AML-193 (cell line): ENCODE measurements at regions not wholly inside any gene's neighbourhood (a gene's known extent, or its start where the extent isn't known, plus 50 kb on each side); places are given as distances from the start of the nearest gene placed in this dataset.

Source experiments
- DNase-seq, 2 experiments: peaks; one replicate each; lab custom pipeline; 2025; lab: John Stamatoyannopoulos, UW

GRCh38 chr10:24010436-24010970 is 198.4 kb upstream of the KIAA1217 start:
- no peak for DNase-seq

- no peak for DNase-seq
Measured at GRCh38 chr10:24012249-24012803, 196.6 kb upstream of the KIAA1217 start.

GRCh38 chr10:24027107-24027506 is 181.8 kb upstream of the KIAA1217 start:
- DNase-seq = no peak

GRCh38 chr10:24034571-24034970 is 174.4 kb upstream of the KIAA1217 start:
- DNase-seq = no peak

GRCh38 chr10:24035761-24036160 is 173.2 kb upstream of the KIAA1217 start:
- no peak for DNase-seq

- DNase-seq = no peak
Measured at GRCh38 chr10:24039315-24039714, 169.6 kb upstream of the KIAA1217 start.

- no peak for DNase-seq
Measured at GRCh38 chr10:24039897-24040296, 169.0 kb upstream of the KIAA1217 start.

- no peak for DNase-seq
Measured at GRCh38 chr10:24041034-24041433, 167.9 kb upstream of the KIAA1217 start.

GRCh38 chr10:24041834-24042233 is 167.1 kb upstream of the KIAA1217 start:
- no peak for DNase-seq

GRCh38 chr10:24042884-24043283 is 166.1 kb upstream of the KIAA1217 start:
- DNase-seq = no peak

- no peak for DNase-seq
Measured at GRCh38 chr10:24046060-24046459, 162.9 kb upstream of the KIAA1217 start.

GRCh38 chr10:24047176-24047575 is 161.8 kb upstream of the KIAA1217 start:
- no peak for DNase-seq

- no peak for DNase-seq
Measured at GRCh38 chr10:24054421-24054820, 154.5 kb upstream of the KIAA1217 start.

GRCh38 chr10:24080207-24080606 is 128.7 kb upstream of the KIAA1217 start:
- no peak for DNase-seq

GRCh38 chr10:24086296-24087086 is 122.4 kb upstream of the KIAA1217 start:
- DNase-seq = no peak

- DNase-seq = no peak
Measured at GRCh38 chr10:24091256-24091655, 117.7 kb upstream of the KIAA1217 start.

- DNase-seq = no peak
Measured at GRCh38 chr10:24096281-24096680, 112.7 kb upstream of the KIAA1217 start.

- DNase-seq = no peak
Measured at GRCh38 chr10:24097751-24098207, 111.2 kb upstream of the KIAA1217 start.

- DNase-seq = no peak
Measured at GRCh38 chr10:24104895-24105294, 104.0 kb upstream of the KIAA1217 start.

GRCh38 chr10:24113901-24114300 is 95.0 kb upstream of the KIAA1217 start:
- DNase-seq = no peak

- DNase-seq = no peak
Measured at GRCh38 chr10:24114556-24114955, 94.4 kb upstream of the KIAA1217 start.

GRCh38 chr10:24115403-24115802 is 93.5 kb upstream of the KIAA1217 start:
- DNase-seq = no peak

- DNase-seq = no peak
Measured at GRCh38 chr10:24118246-24118645, 90.7 kb upstream of the KIAA1217 start.
